ENCODE measurements at regions not wholly inside any gene's neighbourhood (a gene's known extent, or its start where the extent isn't known, plus 50 kb on each side); places are given as distances from the start of the nearest gene placed in this dataset.

GRCh38 chr5:124860291-124860655 lies 113.8 kb upstream of the ZNF608 start:
- no peak for TF ChIP-seq CTCF (IDR thresholded peaks at IDR 0.05; ENCODE audit: low read depth, low read length, missing input control)
- TF ChIP-seq EGR1 (IDR thresholded peaks at IDR 0.05; ENCODE audit: low read depth in 2 of 2) = no peak
- no peak for TF ChIP-seq FOXA1 (IDR thresholded peaks at IDR 0.05)
- no peak for TF ChIP-seq YY1 (IDR thresholded peaks at IDR 0.05)
- no peak for TF ChIP-seq JUND (IDR thresholded peaks at IDR 0.05)
- TF ChIP-seq RAD21 (IDR thresholded peaks at IDR 0.05) = no peak
- TF ChIP-seq ATF3 (IDR thresholded peaks at IDR 0.05) = no peak
- no peak for TF ChIP-seq ZBTB33 (IDR thresholded peaks at IDR 0.05)
- no peak for TF ChIP-seq GABPA (IDR thresholded peaks at IDR 0.05 in 1 of 2, conservative IDR thresholded peaks at IDR 0.05 in 1 of 2)
- no peak for TF ChIP-seq REST (IDR thresholded peaks at IDR 0.05)

Data from liver (tissue), 3 donors.